H1 (cell line): ENCODE measurements at regions not wholly inside any gene's neighbourhood (a gene's known extent, or its start where the extent isn't known, plus 50 kb on each side); places are given as distances from the start of the nearest gene placed in this dataset.

Experiments
- ASH2L ChIP-seq: fragments of 200-600, 300-600 bp; sonication (generic); IDR thresholded peaks from one replicate; pipeline ENCODE4 v1.7.1; 2017; ENCODE audit warnings: low read length
- ATF2 ChIP-seq: IDR thresholded peaks from 2 replicates; pipeline ENCODE4 v1.6.1; 2012; ENCODE audit warnings: low read length, inconsistent platforms
- CTBP2 ChIP-seq: IDR thresholded peaks from 2 replicates; pipeline ENCODE4 v1.7.0; 2011; ENCODE audit warnings: borderline replicate concordance, mild to moderate bottlenecking, moderate library complexity, mixed read lengths, low read length; ENCODE audit not compliant: insufficient read depth, insufficient read length
- FOSL1 ChIP-seq: IDR thresholded peaks from 2 replicates; pipeline ENCODE4 v1.6.1; 2011; ENCODE audit warnings: mild to moderate bottlenecking, low read depth, low read length, moderate library complexity; ENCODE audit not compliant: insufficient read depth
- SP1 ChIP-seq: IDR thresholded peaks from 2 replicates; pipeline ENCODE4 v1.6.1; 2011; ENCODE audit warnings: low read depth, low read length
- SRF ChIP-seq: IDR thresholded peaks from 2 replicates; pipeline ENCODE4 v1.6.1; 2011; ENCODE audit warnings: mild to moderate bottlenecking, low read depth, low read length, moderate library complexity
- USF2 ChIP-seq: IDR thresholded peaks from 2 replicates; pipeline ENCODE4 v1.6.1; 2011; ENCODE audit warnings: low read length, improper control_type of control experiment
- TF ChIP-seq, protein P1 (sequence below): fragments of 300-600 bp; sonication (generic); IDR thresholded peaks from 2 replicates; pipeline ENCODE4 v1.7.1; 2012; ENCODE audit warnings: low read length, moderate library complexity, mild to moderate bottlenecking, inconsistent platforms; ENCODE audit not compliant: insufficient replicate concordance
- TF ChIP-seq, protein P2 (sequence below): IDR thresholded peaks from 2 replicates; pipeline ENCODE4 v1.6.1; 2011; ENCODE audit warnings: low read depth, mild to moderate bottlenecking, low read length; ENCODE audit not compliant: insufficient read depth

- TF ChIP-seq, protein P1, sequence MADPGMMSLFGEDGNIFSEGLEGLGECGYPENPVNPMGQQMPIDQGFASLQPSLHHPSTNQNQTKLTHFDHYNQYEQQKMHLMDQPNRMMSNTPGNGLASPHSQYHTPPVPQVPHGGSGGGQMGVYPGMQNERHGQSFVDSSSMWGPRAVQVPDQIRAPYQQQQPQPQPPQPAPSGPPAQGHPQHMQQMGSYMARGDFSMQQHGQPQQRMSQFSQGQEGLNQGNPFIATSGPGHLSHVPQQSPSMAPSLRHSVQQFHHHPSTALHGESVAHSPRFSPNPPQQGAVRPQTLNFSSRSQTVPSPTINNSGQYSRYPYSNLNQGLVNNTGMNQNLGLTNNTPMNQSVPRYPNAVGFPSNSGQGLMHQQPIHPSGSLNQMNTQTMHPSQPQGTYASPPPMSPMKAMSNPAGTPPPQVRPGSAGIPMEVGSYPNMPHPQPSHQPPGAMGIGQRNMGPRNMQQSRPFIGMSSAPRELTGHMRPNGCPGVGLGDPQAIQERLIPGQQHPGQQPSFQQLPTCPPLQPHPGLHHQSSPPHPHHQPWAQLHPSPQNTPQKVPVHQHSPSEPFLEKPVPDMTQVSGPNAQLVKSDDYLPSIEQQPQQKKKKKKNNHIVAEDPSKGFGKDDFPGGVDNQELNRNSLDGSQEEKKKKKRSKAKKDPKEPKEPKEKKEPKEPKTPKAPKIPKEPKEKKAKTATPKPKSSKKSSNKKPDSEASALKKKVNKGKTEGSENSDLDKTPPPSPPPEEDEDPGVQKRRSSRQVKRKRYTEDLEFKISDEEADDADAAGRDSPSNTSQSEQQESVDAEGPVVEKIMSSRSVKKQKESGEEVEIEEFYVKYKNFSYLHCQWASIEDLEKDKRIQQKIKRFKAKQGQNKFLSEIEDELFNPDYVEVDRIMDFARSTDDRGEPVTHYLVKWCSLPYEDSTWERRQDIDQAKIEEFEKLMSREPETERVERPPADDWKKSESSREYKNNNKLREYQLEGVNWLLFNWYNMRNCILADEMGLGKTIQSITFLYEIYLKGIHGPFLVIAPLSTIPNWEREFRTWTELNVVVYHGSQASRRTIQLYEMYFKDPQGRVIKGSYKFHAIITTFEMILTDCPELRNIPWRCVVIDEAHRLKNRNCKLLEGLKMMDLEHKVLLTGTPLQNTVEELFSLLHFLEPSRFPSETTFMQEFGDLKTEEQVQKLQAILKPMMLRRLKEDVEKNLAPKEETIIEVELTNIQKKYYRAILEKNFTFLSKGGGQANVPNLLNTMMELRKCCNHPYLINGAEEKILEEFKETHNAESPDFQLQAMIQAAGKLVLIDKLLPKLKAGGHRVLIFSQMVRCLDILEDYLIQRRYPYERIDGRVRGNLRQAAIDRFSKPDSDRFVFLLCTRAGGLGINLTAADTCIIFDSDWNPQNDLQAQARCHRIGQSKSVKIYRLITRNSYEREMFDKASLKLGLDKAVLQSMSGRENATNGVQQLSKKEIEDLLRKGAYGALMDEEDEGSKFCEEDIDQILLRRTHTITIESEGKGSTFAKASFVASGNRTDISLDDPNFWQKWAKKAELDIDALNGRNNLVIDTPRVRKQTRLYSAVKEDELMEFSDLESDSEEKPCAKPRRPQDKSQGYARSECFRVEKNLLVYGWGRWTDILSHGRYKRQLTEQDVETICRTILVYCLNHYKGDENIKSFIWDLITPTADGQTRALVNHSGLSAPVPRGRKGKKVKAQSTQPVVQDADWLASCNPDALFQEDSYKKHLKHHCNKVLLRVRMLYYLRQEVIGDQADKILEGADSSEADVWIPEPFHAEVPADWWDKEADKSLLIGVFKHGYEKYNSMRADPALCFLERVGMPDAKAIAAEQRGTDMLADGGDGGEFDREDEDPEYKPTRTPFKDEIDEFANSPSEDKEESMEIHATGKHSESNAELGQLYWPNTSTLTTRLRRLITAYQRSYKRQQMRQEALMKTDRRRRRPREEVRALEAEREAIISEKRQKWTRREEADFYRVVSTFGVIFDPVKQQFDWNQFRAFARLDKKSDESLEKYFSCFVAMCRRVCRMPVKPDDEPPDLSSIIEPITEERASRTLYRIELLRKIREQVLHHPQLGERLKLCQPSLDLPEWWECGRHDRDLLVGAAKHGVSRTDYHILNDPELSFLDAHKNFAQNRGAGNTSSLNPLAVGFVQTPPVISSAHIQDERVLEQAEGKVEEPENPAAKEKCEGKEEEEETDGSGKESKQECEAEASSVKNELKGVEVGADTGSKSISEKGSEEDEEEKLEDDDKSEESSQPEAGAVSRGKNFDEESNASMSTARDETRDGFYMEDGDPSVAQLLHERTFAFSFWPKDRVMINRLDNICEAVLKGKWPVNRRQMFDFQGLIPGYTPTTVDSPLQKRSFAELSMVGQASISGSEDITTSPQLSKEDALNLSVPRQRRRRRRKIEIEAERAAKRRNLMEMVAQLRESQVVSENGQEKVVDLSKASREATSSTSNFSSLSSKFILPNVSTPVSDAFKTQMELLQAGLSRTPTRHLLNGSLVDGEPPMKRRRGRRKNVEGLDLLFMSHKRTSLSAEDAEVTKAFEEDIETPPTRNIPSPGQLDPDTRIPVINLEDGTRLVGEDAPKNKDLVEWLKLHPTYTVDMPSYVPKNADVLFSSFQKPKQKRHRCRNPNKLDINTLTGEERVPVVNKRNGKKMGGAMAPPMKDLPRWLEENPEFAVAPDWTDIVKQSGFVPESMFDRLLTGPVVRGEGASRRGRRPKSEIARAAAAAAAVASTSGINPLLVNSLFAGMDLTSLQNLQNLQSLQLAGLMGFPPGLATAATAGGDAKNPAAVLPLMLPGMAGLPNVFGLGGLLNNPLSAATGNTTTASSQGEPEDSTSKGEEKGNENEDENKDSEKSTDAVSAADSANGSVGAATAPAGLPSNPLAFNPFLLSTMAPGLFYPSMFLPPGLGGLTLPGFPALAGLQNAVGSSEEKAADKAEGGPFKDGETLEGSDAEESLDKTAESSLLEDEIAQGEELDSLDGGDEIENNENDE: no peak
- TF ChIP-seq, protein P2, sequence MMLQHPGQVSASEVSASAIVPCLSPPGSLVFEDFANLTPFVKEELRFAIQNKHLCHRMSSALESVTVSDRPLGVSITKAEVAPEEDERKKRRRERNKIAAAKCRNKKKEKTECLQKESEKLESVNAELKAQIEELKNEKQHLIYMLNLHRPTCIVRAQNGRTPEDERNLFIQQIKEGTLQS: no peak
- TF ChIP-seq ASH2L (no peak), SP1 (no peak), SRF (no peak), USF2 (no peak), ATF2 (no peak), CTBP2 (no peak), FOSL1 (no peak)
These were observed 1634.7 kb upstream of the B3GALT2 start (continued) for GRCh38 chr1:194821091-194821490.
